HG02571 (cell line): ENCODE measurements at regions not wholly inside any gene's neighbourhood (a gene's known extent, or its start where the extent isn't known, plus 50 kb on each side); places are given as distances from the start of the nearest gene placed in this dataset.

Source experiments
- ATAC-seq: cut with Tn5 transposase; IDR thresholded peaks from one replicate; pipeline ENCODE4 v1.9.1; 2021; ENCODE audit warnings: mild to moderate bottlenecking, moderate library complexity; ENCODE audit not compliant: unreplicated experiment

DNA sequence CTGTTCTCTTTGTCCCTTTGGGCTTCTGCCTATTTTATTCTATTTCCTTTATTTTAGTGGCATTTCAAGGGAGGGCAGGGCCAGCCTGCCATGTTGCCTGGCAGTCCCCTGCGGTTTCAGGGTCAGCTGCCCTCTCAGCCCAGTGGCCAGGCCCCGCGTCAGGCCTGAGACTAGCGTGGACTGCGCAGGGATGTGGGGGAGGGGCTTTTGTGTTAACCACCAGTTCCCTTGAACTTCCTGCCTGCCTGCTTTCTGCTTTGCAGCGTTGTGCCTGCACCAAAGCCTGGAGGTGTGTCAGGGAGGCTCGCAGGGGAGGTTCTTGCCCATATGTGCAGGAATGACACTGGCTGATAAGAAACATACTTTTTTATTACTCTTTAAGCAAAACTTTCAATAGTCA lies 157.6 kb downstream of the SLC35B3 start:
- no peak for ATAC-seq

DNA sequence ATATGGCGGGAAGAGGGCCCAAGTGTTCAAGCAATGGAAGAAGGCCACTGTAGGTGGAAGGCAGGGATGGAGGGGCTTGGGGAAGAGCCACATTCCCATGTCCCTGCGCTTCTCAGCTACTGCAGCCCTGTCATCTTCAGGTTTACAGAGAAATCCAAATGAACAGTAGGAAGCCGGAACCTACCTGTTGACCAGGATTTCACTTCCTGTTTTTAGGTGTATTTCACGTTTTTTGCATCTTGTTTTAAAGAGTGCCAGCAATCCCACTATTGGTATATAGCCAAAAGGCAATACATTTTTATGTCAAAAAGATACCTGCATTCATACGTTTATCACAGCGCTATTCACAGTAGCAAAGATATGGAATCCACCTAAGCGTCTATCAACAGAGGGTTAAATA lies 159.2 kb downstream of the SLC35B3 start:
- no peak for ATAC-seq

DNA sequence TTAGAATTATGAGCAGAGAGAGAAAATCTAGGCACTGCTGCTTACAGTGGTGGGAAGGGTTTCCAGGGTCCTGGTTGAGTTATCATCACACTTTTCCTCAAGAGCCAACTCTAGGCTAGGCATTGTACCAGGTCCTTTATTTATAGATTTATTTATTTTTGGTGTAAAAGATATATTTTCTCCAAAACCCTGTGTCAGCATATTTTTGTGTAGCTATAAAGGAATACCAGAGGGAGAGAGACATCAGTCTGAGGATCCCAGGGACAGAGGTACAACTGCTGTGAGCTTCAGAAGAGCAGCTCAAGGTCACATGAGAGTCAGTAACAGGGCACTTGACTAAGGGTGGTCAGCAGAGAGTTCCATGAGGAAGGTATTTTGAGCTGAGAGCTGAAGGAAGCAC lies 159.7 kb downstream of the SLC35B3 start:
- no peak for ATAC-seq

DNA sequence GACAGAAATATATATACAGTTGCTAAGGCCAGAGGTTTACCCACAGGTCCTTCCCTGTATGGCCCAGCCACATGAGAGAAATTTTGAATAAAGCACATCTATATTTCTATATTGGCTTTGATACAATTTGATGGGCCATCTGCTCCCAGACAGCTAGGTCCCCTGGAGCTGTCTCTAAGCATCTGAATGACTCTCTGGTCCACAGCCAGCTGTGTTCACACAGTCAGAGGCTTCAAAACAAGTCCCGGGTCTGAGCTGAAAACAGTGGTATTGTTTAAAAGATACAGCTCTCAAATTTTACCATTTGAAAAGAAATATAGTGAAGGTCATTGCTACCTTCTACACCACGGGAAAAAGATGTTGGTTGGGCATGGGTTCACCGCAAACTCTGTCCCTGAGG lies 161.1 kb downstream of the SLC35B3 start:
- ATAC-seq, result no peak

DNA sequence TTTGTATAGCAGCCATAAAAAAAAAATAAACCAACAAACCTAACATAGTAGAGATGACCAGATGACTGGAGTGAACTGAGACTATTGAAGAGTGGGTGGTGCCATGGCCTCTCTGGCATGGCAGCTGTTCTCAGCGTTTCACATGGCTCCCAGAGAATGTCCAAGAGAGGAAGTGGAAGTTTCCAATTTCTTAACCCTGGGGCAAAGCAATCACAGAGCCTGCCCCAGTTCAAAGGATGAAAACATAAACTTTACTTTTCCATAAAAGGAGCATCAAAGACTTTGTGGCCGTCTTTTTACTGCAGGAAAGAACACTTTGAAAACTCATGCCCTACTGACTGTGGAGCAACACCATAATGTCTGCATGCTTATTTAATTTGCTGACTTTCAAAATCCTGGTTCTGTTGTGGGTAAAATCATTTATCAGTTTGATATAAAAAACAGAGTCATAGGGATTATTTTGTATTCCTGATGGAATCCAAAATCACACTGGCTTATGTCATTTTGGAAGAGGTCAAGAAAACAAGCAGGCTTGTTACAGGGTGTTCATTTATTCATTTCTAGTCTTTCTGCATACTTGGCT lies 165.4 kb downstream of the SLC35B3 start:
- no peak for ATAC-seq

DNA sequence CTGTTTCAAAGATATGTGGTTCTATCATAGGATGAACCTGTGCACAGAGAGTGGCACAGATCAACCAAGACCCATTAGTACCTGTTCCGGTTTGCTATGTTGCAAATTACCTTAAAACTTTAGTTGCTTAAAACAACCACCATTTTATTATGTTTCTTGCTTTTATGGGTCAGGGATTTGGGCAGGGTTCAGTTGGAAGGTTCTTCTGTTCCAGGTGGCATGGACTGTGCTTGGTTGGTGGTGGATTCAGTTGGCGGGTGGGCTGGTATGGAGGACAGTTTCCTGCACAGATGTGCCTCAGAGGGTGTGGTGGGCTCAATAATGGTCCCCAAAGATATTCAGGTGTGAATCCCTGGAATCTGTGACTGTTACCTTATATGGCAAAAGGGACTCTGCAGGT lies 166.3 kb downstream of the SLC35B3 start:
- ATAC-seq, result no peak

DNA sequence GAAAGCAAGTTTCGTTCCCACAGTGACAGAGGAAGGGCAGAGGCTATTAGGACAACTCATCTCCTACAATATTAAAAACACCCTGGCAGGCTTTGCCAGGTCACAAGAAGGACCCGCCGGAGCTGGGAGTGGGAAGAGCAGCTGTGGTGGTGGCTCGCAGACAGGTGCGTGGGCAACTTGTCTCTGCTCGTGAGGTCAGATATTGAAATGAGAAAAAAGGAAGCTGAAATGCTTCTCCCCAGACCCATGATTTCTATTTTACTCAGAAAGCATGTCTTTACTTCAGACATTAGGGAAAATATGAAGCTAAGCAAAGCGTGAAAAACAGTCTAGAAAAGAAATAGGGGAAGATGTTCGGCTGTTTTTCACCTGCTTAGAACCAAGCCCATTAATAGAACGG lies 166.3 kb upstream of the EEF1E1 start:
- ATAC-seq, result no peak

DNA sequence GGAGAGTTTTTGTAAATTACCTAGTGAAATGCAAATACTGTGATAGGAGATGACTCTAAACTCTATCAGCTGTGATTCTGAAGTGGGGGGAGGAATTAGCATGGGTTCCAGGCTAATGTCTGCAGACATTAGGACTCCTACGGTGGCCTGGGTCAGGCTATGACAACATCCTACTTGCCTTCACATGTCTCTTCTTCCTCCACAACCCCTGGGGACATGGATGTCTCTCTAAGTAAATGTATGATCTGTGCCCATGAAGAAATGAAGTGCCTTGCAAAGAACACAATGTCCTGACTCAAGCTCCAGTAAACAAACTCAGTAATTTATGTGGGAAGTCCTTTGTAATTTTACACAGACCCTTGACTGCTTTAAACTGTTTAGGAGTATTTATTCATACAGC lies 165.8 kb upstream of the EEF1E1 start:
- ATAC-seq, result no peak

DNA sequence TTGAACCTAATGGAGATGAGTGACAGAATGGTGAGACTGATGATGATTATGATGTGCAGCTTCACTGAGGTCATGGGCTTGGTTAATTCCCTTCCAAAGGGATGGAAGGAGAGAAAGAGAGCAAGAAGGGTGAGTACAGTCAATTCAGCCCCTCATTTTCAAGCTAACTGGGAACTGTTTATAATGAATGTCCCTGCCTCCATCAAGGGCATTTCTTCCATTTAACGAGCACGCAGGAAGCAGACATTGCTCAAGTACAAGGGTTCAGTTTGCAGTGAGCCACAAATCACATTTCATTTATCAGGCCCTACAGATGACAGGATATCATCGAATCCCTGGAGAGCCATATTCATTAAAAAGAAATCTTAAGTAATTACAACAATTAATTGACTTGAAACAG lies 158.3 kb upstream of the EEF1E1 start:
- ATAC-seq, result no peak

DNA sequence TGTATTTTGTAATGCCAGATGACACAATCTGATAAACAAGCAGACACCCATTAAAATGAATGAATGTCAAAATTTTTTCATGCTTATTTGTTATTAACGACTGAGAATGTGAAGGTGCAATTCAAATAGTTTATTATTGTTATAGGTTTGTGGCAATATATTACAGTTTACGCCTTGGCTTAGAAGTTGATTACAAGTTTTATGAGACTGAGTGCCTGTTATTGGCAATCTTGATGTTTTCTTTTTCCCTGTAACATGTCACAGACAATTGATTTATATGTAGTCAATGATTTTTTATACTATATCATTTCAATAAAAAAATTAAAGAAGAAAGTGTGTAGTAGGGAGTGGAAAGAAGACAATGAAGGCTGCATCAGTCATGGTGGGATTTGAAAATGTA lies 144.1 kb upstream of the EEF1E1 start:
- ATAC-seq, result no peak

DNA sequence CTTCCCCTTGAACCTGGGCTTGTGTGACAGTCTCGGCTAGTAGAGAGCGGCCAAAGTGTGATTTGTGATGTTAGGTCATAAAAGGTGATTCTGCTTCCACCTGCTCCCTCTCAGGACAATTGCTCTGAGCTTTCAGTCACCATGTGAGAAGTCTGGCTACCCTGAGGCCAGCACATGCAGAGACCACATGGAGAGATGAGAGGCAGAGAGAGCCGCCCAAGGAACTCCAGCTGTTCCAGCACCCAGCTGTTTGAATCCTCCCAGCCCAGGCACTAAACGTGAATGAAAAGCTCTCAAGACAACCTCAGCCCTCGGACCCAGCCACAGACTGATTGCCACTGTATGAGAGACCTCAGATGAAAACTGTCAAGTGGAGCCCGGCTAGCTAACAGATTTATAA lies 143.4 kb upstream of the EEF1E1 start:
- ATAC-seq, result no peak

DNA sequence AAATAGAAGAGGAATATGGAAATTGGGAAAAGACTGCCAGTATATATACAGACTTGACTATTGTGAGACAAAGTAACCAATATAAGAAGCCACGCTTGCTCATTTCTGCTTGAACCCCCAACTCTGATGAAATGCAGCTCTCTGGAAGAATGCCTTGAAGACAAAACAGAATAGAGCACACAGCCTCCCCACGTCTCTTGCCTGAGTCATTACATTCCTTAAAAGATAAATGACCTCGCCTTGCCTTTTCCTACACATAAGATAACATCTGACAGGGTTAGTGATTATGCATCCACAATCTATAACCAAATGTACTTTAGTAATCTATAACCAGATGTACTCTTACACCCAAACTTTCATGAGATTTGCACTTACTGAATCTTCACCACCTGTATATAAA lies 141.1 kb upstream of the EEF1E1 start:
- no peak for ATAC-seq

DNA sequence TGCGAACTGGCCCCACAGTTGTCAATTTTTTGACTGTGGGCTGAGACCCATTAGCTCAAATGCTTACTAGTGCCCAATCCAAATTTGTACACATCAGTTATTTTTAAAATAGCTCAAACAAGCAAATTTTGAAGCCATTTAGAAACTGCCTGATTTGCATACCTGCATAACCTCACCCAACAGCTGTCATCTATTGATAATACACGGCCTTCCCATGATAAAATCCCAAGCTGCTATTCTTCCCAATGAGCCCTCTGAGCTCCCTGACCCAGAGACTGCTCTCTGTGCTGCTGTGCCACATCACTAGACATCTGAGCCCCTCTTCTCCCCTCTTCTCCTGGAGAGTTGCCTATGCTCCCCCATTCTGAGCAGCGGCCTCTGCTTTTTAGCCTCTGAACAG lies 140.5 kb upstream of the EEF1E1 start:
- ATAC-seq, result no peak

DNA sequence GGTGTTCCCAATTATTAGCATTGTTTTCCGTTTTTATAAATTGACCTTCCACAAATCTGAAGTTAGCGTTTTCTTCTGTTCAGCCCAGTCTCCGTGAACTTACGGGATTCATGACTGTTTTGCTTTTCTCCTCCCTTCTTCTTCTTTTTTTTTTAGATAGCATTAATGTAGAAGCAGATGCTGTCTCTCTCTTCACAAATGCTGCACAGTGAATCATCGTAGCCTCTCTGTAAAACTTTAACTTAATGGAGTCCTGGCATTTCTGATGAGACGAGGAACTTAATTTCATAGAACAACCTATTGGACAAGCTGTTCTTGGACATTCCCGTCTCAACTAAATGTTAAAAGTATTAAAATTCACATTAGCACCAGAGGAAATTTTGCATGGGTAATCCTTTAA lies 138.0 kb upstream of the EEF1E1 start:
- no peak for ATAC-seq

DNA sequence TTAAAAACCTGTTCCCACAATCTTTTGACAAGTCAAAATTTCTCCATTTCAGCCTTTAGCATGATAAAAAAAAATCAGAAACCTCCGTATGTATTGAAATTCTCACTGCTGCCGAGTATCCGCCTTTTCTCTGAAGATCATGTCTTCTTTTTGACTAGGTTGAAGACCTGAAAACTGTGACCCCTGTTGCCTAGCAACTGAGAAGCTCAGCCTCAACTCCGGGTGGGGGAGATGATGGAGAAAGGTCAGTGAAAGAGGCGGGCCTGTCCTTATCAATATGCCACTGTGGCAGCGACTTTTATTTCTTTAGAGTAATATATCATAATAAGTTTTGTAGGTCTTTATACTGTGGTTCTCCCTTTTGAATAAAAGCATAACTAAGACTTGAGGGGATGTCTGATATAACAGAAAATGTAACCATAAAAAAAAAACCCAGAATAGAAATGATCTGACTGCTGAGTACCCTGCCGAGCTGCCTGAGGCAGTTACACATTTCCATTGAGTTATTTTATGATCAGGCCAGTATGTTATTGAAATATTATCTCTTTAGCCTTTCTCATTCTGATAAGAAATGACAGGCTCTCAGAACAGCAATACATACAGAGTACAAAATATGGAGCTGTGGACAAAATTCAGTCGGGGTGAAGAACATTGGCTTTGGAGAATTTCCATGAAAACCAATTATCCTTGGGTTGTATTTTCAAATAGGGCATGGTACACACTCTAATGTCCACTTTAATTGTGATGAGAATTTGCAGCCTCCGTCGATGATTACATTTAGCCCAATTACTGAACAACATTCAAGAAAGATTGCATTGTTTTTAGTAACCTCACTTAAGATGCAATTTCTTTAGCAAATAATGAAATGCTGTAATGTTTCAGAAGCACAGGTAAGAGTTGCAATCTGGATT lies 136.7 kb upstream of the EEF1E1 start:
- no peak for ATAC-seq

DNA sequence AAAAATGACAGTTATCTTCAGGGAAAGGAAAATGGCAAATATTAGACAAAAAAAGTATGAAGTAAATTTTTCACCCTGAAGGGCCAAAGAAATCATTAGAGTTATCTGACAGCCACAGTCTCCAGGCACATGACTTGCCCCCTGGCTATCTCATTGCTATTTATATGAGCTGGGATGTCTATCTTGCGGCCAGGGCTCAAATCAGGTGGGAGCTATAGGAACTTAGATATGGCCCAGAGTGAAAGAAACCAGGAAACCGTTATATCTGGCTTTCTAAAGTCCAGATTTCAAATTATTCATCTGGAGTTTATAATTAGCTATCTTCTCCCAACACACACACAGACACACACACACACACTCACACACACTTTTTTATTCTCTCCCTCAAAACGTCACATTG lies 135.3 kb upstream of the EEF1E1 start:
- ATAC-seq, result no peak

DNA sequence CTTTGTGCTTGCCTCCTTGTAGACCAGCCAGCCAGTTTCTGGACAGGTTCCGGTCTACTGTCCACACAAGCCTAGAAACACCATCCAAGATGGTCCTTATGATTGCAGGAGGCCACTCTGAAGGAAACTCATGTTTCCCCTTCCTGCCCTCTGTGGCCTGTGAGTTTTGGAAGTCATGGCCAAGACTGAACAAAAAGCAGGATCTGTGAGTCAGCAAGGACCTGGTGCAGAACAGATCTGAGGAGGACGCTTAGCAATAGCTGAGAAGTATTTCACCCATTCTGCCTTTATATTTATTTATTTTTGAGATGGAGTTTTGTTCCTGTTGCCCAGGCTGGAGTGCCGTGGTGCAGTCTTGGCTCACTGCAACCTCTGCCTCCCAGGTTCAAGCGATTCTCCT lies 134.6 kb upstream of the EEF1E1 start:
- no peak for ATAC-seq

DNA sequence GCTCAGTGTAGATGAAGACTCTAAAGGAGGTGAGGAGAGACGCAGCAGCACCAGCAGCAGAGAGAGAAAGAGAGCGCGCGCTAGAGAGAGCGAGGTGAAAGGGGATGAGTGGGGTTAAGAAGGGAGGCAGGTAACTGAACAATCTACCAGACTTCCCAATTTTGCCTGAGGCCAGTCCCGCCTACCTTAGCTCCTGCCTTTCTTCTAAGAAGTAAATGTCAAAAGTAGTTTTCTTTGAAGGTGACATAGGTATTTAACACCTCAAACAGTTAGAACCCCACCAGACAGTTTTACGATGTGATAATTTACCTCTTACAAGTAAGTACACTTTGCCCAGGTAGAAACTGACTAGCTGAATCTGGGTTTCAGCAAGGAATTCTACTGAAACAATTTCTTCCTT lies 132.0 kb upstream of the EEF1E1 start:
- no peak for ATAC-seq

DNA sequence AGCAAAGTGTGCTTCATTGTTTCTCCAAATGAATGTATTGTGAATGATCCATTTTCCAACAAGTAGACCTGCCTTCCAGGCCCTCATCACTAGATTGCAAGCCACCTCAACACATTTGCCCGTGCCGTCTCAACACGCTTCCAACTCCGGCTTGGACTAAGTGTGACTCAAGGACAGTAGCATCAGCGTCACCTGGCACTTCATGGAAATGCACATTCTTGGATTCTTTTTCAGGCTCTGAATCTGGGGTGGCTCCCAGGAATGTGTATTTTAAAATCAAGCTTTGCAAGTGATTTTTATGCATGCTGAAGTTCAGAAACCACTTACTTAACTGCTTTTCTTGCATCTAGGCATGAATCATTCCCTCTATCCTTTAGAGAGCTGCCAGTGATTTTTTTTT lies 129.6 kb upstream of the EEF1E1 start:
- ATAC-seq, result no peak

DNA sequence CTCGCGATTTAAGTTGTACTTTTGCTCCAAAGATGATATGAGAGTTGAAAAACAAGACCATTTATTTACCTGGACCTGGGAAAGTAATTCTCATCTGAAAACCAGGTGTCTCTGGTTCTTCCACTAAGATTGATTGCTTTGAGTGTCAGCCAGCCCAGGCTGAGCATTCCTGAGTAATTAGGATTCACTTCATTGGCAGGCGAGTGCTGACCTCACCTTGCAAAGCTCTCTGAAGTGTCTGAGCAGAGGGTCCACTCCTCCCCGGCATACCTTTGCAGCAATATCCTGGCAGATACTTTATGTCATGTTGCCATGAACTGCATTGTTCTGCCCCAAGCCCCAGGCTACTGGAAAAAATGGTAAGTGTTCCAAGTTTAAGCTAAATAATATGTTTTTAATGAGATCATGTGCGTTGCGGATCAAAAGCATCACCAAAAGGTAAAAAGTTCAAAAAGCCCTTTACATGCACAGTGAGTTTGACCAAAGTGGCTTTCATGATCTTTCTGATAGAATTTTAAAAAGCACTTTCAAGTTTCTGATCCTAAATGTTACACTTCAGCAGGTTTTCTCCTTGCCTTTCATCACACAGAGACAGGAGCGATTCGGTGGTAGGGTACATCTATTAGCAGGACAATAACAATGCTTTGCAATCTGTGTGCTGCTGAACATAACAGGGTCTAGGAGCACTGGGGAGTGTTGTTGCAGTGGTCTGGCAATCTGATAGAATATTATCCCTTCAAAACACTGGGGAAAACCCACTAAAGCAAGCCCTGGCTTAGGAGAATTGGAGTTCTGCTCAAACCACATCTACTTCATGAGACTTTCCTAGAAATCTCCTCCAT lies 127.8 kb upstream of the EEF1E1 start:
- no peak for ATAC-seq

DNA sequence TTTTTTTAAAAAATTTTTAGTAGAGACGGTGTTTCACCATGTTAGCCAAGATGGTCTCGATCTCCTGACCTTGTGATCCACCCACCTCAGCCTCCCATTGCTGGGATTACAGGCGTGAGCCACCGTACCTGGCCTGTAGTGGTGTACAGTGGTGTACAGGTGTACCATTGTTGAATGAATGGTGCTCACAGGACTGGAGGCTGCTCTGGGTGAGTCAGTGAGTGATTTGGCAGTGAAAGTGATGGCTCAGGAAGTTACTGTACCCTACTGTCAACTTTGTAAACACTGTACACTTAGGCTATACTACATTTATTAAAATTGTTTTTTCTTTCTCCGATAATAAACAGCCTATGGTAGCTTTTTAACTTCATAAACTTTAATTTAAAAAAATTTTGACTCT lies 122.8 kb upstream of the EEF1E1 start:
- no peak for ATAC-seq

DNA sequence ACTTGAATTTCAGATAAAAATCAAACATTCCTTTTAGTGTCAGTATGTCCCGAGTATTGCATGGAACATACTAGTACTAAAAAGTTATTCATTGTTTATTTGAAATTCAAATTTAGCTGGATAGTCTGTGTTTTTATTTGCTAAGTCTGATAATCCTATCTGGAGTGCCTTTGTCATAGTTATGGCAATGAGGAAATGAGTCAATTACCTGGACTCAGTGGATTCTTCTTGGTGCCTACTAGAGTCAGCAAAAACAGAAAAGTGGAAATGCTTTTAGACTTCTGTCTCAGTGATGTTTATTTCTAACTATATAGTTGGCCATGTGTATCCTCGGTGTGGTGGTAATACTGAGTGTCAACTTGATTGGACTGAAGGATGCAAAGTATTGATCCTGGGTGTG lies 121.3 kb upstream of the EEF1E1 start:
- ATAC-seq, result no peak
